ENCODE measurements at regions not wholly inside any gene's neighbourhood (a gene's known extent, or its start where the extent isn't known, plus 50 kb on each side); places are given as distances from the start of the nearest gene placed in this dataset.
A peak's percentile ranks its signal among the peaks of the same experiment; 100 is the strongest.

GRCh38 chr5:135122797-135123196, 88.8 kb upstream of the PITX1 start:
- Histone ChIP-seq H3K36me3 (replicated peaks in 1 of 2; ENCODE audit: control insufficient read depth in 1 of 2, insufficient read depth in 2 of 2, low read length in 2 of 2) (no peaks in the 10 kb centered on the region), H4K20me1 (ENCODE audit: insufficient read depth, low read length) (no peaks in the 10 kb centered on the region), H2AFZ (ENCODE audit: low read length) (no peak overlapping the region), H3K9me3 (ENCODE audit: low read length) (no peaks in the 10 kb centered on the region), H3K4me3 (replicated peaks in 1 of 3; ENCODE audit: insufficient read depth in 1 of 3, low read depth in 2 of 3, low read length in 3 of 3) (no peak overlapping the region), H3K79me2 (ENCODE audit: insufficient read depth, low read length) (no peaks in the 10 kb centered on the region), H3K27me3 (ENCODE audit: control insufficient read depth in 1 of 2, insufficient read depth in 2 of 2, low read length in 2 of 2) (no peaks in the 10 kb centered on the region), H3K9ac (ENCODE audit: insufficient read depth, low read depth, low read length) (no peak overlapping the region), H3K27ac (ENCODE audit: extremely low read length, insufficient read depth, low read length) (no peak overlapping the region), H3K4me2 (ENCODE audit: low read depth, low read length) (no peak overlapping the region), H3K4me1 (ENCODE audit: insufficient read depth, low read length) (peaks cover 15% of the 10 kb centered on the region)
- no peak for ATAC-seq
- in situ Hi-C loops (cut with HindIII; ENCODE audit: extremely low pct_ligation_motif_present, low pct_unique_long_range_greater_than_20kb) (no loop called here), intact Hi-C loops (cut with micrococcal nuclease; ENCODE audit: unreplicated experiment) (no loop called here)
- no peak for FAIRE-seq
- POLR2A ChIA-PET = no interaction called here
- WGBS (ENCODE audit: low lambda C conversion rate) = 50% methylated on average over 1 of the region's 1 CpG
- BruUV-seq (replicated peaks) = no TSS peak
- no peak for DNase-seq (ENCODE audit: low spot score)
- CTCF ChIA-PET (ENCODE audit: low intra/inter-chr PET ratio, low total read pairs) = no interaction called here
- TF ChIP-seq MAFK (conservative IDR thresholded peaks at IDR 0.05 in 1 of 2, IDR thresholded peaks at IDR 0.05 in 1 of 2; ENCODE audit: low read length in 2 of 2) (peak; percentile 15 to 51; a peak in 3 of 4 replicates), ZNF615 (CRISPR knock-in tag; IDR thresholded peaks at IDR 0.05; ENCODE audit: borderline replicate concordance) (no peak)

DNA sequence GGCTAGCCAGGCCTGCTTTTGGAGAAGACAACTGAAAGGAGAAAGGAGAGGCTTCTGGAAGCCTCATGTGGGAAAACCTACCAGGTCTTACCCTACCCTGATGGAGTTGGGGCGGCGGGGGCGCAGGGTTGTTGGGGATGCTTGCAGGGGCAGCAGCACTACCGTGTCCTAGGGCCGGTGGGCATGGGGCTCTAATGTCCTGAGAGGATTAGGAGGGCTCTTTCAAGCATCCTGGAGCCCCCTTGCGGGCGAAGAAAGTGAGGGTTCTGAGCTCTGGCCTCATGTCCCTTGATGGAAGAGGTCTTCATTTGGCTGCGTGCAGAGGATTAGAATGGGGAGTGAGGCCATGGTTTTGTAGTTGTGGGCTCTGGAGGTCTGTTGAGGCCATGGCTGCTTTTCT, 86.9 kb upstream of the PITX1 start:
- no peak overlapping the region for H3K4me2 ChIP-seq (ENCODE audit: low read depth, low read length)
- intact Hi-C loops (cut with micrococcal nuclease; ENCODE audit: unreplicated experiment) (no loop called here), in situ Hi-C loops (cut with HindIII; ENCODE audit: extremely low pct_ligation_motif_present, low pct_unique_long_range_greater_than_20kb) (no loop called here)
- no peaks in the 10 kb centered on the region for H3K79me2 ChIP-seq (ENCODE audit: insufficient read depth, low read length)
- no peak for TF ChIP-seq SNAI1 (CRISPR knock-in tag; IDR thresholded peaks at IDR 0.05; ENCODE audit: borderline replicate concordance)
- TF ChIP-seq CBX1 (IDR thresholded peaks at IDR 0.05; ENCODE audit: low read depth) = no peak
- TF ChIP-seq ZNF674 (CRISPR knock-in tag; IDR thresholded peaks at IDR 0.05; ENCODE audit: low read depth) = no peak
- no peak for TF ChIP-seq ZNF20 (CRISPR knock-in tag; IDR thresholded peaks at IDR 0.05)
- TF ChIP-seq ZNF775 (CRISPR knock-in tag; IDR thresholded peaks at IDR 0.05; ENCODE audit: borderline replicate concordance) = no peak
- no peak for FAIRE-seq
- no peak for ATAC-seq
- H3K27me3 ChIP-seq (ENCODE audit: control insufficient read depth in 1 of 2, insufficient read depth in 2 of 2, low read length in 2 of 2) = no peaks in the 10 kb centered on the region
- H3K9me3 ChIP-seq (ENCODE audit: low read length) = no peaks in the 10 kb centered on the region
- peaks cover 5% of the 10 kb centered on the region for H3K4me1 ChIP-seq (ENCODE audit: insufficient read depth, low read length)
- ChIA-PET POLR2A (no interaction called here), CTCF (ENCODE audit: low intra/inter-chr PET ratio, low total read pairs) (no interaction called here)
- 95% methylated on average over 8 of the region's 8 CpGs for WGBS (ENCODE audit: low lambda C conversion rate)
- H2AFZ ChIP-seq (ENCODE audit: low read length) = no peak overlapping the region
- H3K27ac ChIP-seq (ENCODE audit: extremely low read length, insufficient read depth, low read length) = no peak overlapping the region
- no peaks in the 10 kb centered on the region for H4K20me1 ChIP-seq (ENCODE audit: insufficient read depth, low read length)
- H3K36me3 ChIP-seq (replicated peaks in 1 of 2; ENCODE audit: control insufficient read depth in 1 of 2, insufficient read depth in 2 of 2, low read length in 2 of 2) = no peaks in the 10 kb centered on the region
- DNase-seq (ENCODE audit: low spot score) = no peak
- no peak overlapping the region for H3K9ac ChIP-seq (ENCODE audit: insufficient read depth, low read depth, low read length)
- no TSS peak for BruUV-seq (replicated peaks)
- H3K4me3 ChIP-seq (replicated peaks in 1 of 3; ENCODE audit: insufficient read depth in 1 of 3, low read depth in 2 of 3, low read length in 3 of 3) = no peak overlapping the region

All from HepG2 (cell line).